ENCODE measurements at regions not wholly inside any gene's neighbourhood (a gene's known extent, or its start where the extent isn't known, plus 50 kb on each side); places are given as distances from the start of the nearest gene placed in this dataset.

- Histone ChIP-seq H3T11ph (ENCODE audit: low read length) (no peak overlapping the region), H3K27ac (ENCODE audit: insufficient read length, low read depth, low read length) (no peak overlapping the region), H2BK20ac (ENCODE audit: low read depth, low read length, poor library complexity, severe bottlenecking) (no peak overlapping the region), H2BK12ac (ENCODE audit: insufficient read length, low read depth, low read length) (no peak overlapping the region), H3K4me1 (ENCODE audit: insufficient read depth, low read length) (no peaks in the 10 kb centered on the region; the same call in 1 of the 2 replicates), H3K56ac (ENCODE audit: insufficient read length, low read depth, low read length) (no peak overlapping the region), H3K23me2 (ENCODE audit: insufficient read length, low read depth, low read length, poor library complexity, severe bottlenecking) (no peaks in the 10 kb centered on the region), H3K4me2 (ENCODE audit: insufficient read depth, insufficient read length, low read length) (no peak overlapping the region), H3K27me3 (ENCODE audit: insufficient read depth, low read length) (no peaks in the 10 kb centered on the region), H3K23ac (ENCODE audit: insufficient read length, low read depth, low read length) (no peak overlapping the region), H3K14ac (ENCODE audit: insufficient read depth, low read length) (no peak overlapping the region), H3K9ac (ENCODE audit: extremely low read depth, insufficient read length, low read length) (no peak overlapping the region), H3K9me3 (ENCODE audit: control insufficient read depth, low read depth, low read length) (no peaks in the 10 kb centered on the region), H4K20me1 (ENCODE audit: control insufficient read depth, insufficient read depth, insufficient read length) (no peaks in the 10 kb centered on the region), H3K79me2 (ENCODE audit: insufficient read depth, low read length) (no peaks in the 10 kb centered on the region), H2BK120ac (ENCODE audit: low read depth, low read length, poor library complexity, severe bottlenecking) (no peak overlapping the region), H4K8ac (replicated peaks; ENCODE audit: insufficient read length, low read depth, low read length) (no peak overlapping the region), H3K4ac (ENCODE audit: low read depth, low read length) (no peak overlapping the region), H2BK15ac (ENCODE audit: low read depth, low read length) (no peak overlapping the region), H2BK5ac (ENCODE audit: insufficient read length, low read length) (no peak overlapping the region), H3K79me1 (ENCODE audit: insufficient read depth, low read depth, low read length, poor library complexity, severe bottlenecking) (no peaks in the 10 kb centered on the region), H2AK5ac (ENCODE audit: insufficient read length, low read length) (no peak overlapping the region), H3K18ac (ENCODE audit: insufficient read length, low read depth, low read length) (no peak overlapping the region), H4K5ac (ENCODE audit: insufficient read length, low read depth, low read length) (no peak overlapping the region), H4K91ac (ENCODE audit: insufficient read length, low read depth, low read length) (no peak overlapping the region), H2AFZ (ENCODE audit: low read length) (no peak overlapping the region)
- DNase-seq = peak; percentile 54
- Mint-ChIP-seq H3K27me3 (ENCODE audit: low read depth) (no peaks in the 10 kb centered on the region), H3K4me1 (peaks cover 6 to 7% of the 10 kb centered on the region in 2 experiments), H3K4me3 (peak overlapping the region in 1 of 2 experiments; percentile 26; a peak in 1 of 5 replicates), H3K36me3 (ENCODE audit: insufficient read depth in 1 of 3, low read depth in 3 of 3) (no peaks in the 10 kb centered on the region), H3K9me3 (no peaks in the 10 kb centered on the region), H3K27ac (peak overlapping the region in 2 of 3 experiments; percentile 45 to 53; a peak in 3 of 7 replicates)
- no CpG with 5 or more reads among the region's 5 CpGs for WGBS (ENCODE audit: extremely low coverage, insufficient read length, low lambda C conversion rate)
- no peak for TF ChIP-seq CTCF (conservative IDR thresholded peaks at IDR 0.05)
These were observed 132.1 kb upstream of the PRMT6 start for GRCh38 chr1:106924360-106924759.

All from H9 (cell line).